Aorta (tissue), 5 donors: ENCODE measurements at regions not wholly inside any gene's neighbourhood (a gene's known extent, or its start where the extent isn't known, plus 50 kb on each side); places are given as distances from the start of the nearest gene placed in this dataset.

ENCODE experiments used
- ATAC-seq: fragments of 200-7000 bp; cut with Tn5 transposase; one replicate; pipeline ENCODE4 v1.9.1; 2022; ENCODE audit warnings: moderate library complexity; ENCODE audit not compliant: low FRiP score
- DNase-seq, 2 donors: peaks; one replicate each; pipeline ENCODE4 v3.0.0-alpha.2; 2020
- H3K27ac ChIP-seq, 2 donors: one replicate each; pipeline ENCODE4 v1.5.1; 2013; ENCODE audit warnings: low read length in 2 of 2, mild to moderate bottlenecking in 2 of 2, moderate library complexity in 2 of 2, control low read depth in 1 of 2, inconsistent platforms in 1 of 2, low read depth in 1 of 2
- H3K27me3 ChIP-seq, 2 donors: one replicate each; pipeline ENCODE4 v1.6.1; 2013; ENCODE audit warnings: control low read depth in 1 of 2, low read length in 1 of 2, mild to moderate bottlenecking in 1 of 2, moderate library complexity in 1 of 2; ENCODE audit not compliant: insufficient read depth in 2 of 2, control insufficient read depth in 1 of 2
- H3K36me3 ChIP-seq, 2 donors: one replicate each; pipeline ENCODE4 v1.6.1; 2013; ENCODE audit warnings: control low read depth in 1 of 2, low read length in 1 of 2, mild to moderate bottlenecking in 1 of 2; ENCODE audit not compliant: insufficient read depth in 2 of 2, control insufficient read depth in 1 of 2
- H3K4me1 ChIP-seq, 2 donors: one replicate each; pipeline ENCODE4 v1.6.1; 2013; ENCODE audit warnings: low read length in 2 of 2, control low read depth in 1 of 2, mild to moderate bottlenecking in 1 of 2, moderate library complexity in 1 of 2; ENCODE audit not compliant: insufficient read depth in 2 of 2, control insufficient read depth in 1 of 2
- H3K4me3 ChIP-seq, 2 donors: one replicate each; pipeline ENCODE4 v1.5.1; 2013; ENCODE audit warnings: low read length in 2 of 2, control low read depth in 1 of 2, mild to moderate bottlenecking in 1 of 2
- H3K9me3 ChIP-seq: one replicate; pipeline ENCODE4 v1.6.1; 2013; ENCODE audit warnings: mild to moderate bottlenecking, low read length; ENCODE audit not compliant: control insufficient read depth
- WGBS, 2 donors: extraction: QIAGEN DNeasy Blood & Tissue Kit; methylation state at CpG; one replicate each; pipeline ENCODE4 v1.1.7; 2013; 5-methylcytosine and 5-hydroxymethylcytosine counted together
- intact Hi-C, 2 donors: fragments of 100-400 bp; cut with DNase I; formaldehyde crosslinking; loops; one replicate each; pipeline versions ENCODE4 v1.14.2 to v1.15.0; 2022
- donor health status: healthy with polysubstance abuse.
- donor health status: Bipolar disorder and iron deficiency.
- donor health status: DM: no; HTN: no; CAD: no.
- donor health status: DM: no; HTN: no; CAD: no.
- donor health status: DM: yes; HTN: yes; CAD: no.

- H3K27ac ChIP-seq = peak overlapping the region; percentile 13 to 64
- intact Hi-C loops = no loop called here
These were observed 351.9 kb downstream of the NFIB start for GRCh38 chr9:13962006-13962405.

GRCh38 chr9:13960011-13960765 is 353.8 kb downstream of the NFIB start:
- 18 to 21% methylated on average over 11 of the region's 11 CpGs for WGBS, 2 donors
- ATAC-seq = no peak
- no peak overlapping the region for H3K4me3 ChIP-seq
- H3K36me3 ChIP-seq = no peaks in the 10 kb centered on the region
- H3K4me1 ChIP-seq = peaks cover 1 to 3% of the 10 kb centered on the region in 2 donors
- H3K27me3 ChIP-seq = no peaks in the 10 kb centered on the region
- intact Hi-C loops = no loop called here
- no peak for DNase-seq
- H3K9me3 ChIP-seq = no peaks in the 10 kb centered on the region
- H3K27ac ChIP-seq = no peak overlapping the region

More at GRCh38 chr9:13962006-13962405, 351.9 kb downstream of the NFIB start:
- Histone ChIP-seq H3K4me3 (no peak overlapping the region), H3K4me1 (peaks cover 1 to 3% of the 10 kb centered on the region in 2 donors), H3K27me3 (no peaks in the 10 kb centered on the region), H3K36me3 (no peaks in the 10 kb centered on the region), H3K9me3 (no peaks in the 10 kb centered on the region)
- ATAC-seq (peak; percentile 53), DNase-seq (peak in 1 of 2 donors; percentile 51)
- WGBS, 2 donors = 8 to 11% methylated on average over 6 of the region's 6 CpGs

GRCh38 chr9:13958672-13959071 is 355.3 kb downstream of the NFIB start:
- 62 to 71% methylated on average over 1 of the region's 1 CpG for WGBS, 2 donors
- intact Hi-C loops = loop anchor here in 1 of 2 donors (10.0 kb wide), 1 partner anchor 54 kb away; no protein-coding TSS in a partner anchor

GRCh38 chr9:13957089-13957488 is 356.9 kb downstream of the NFIB start:
- DNase-seq (no peak), ATAC-seq (no peak)
- Histone ChIP-seq H3K27ac (no peak overlapping the region), H3K36me3 (no peaks in the 10 kb centered on the region), H3K9me3 (no peaks in the 10 kb centered on the region), H3K27me3 (no peaks in the 10 kb centered on the region), H3K4me3 (peak overlapping the region in 1 of 2 donors; percentile 34), H3K4me1 (peaks cover 0 to 1% of the 10 kb centered on the region in 2 donors)
- 11 to 12% methylated on average over 2 of the region's 2 CpGs for WGBS, 2 donors
- intact Hi-C loops = loop anchor here in 1 of 2 donors (10.0 kb wide), 1 partner anchor 52 kb away; no protein-coding TSS in a partner anchor

More at GRCh38 chr9:13958672-13959071, 355.3 kb downstream of the NFIB start:
- ATAC-seq = no peak
- peaks cover 1 to 3% of the 10 kb centered on the region in 2 donors for H3K4me1 ChIP-seq
- H3K36me3 ChIP-seq = no peaks in the 10 kb centered on the region
- no peaks in the 10 kb centered on the region for H3K9me3 ChIP-seq
- no peaks in the 10 kb centered on the region for H3K27me3 ChIP-seq
- no peak overlapping the region for H3K27ac ChIP-seq
- DNase-seq = no peak
- no peak overlapping the region for H3K4me3 ChIP-seq

- ATAC-seq = no peak
- 81 to 86% methylated on average over 4 of the region's 4 CpGs for WGBS, 2 donors
- H3K27me3 ChIP-seq = no peaks in the 10 kb centered on the region
- intact Hi-C loops = loop anchor here in 1 of 2 donors (10.0 kb wide), 1 partner anchor 51 kb away; no protein-coding TSS in a partner anchor
- DNase-seq = no peak
- H3K9me3 ChIP-seq = no peaks in the 10 kb centered on the region
- H3K4me3 ChIP-seq = no peak overlapping the region
- no peaks in the 10 kb centered on the region for H3K36me3 ChIP-seq
- H3K4me1 ChIP-seq = peaks cover 0 to 1% of the 10 kb centered on the region in 2 donors
- H3K27ac ChIP-seq = no peak overlapping the region
These were observed 357.8 kb downstream of the NFIB start for GRCh38 chr9:13956107-13956506.

GRCh38 chr9:13952906-13953305 is 361.0 kb downstream of the NFIB start:
- no peaks in the 10 kb centered on the region for H3K9me3 ChIP-seq
- H3K4me3 ChIP-seq = no peak overlapping the region
- H3K36me3 ChIP-seq = no peaks in the 10 kb centered on the region
- 93 to 95% methylated on average over 6 of the region's 6 CpGs for WGBS, 2 donors
- ATAC-seq (no peak), DNase-seq (no peak)
- H3K4me1 ChIP-seq = no peaks in the 10 kb centered on the region
- intact Hi-C loops = loop anchor here in 1 of 2 donors (10.0 kb wide), 1 partner anchor 48 kb away; no protein-coding TSS in a partner anchor
- H3K27ac ChIP-seq = no peak overlapping the region
- no peaks in the 10 kb centered on the region for H3K27me3 ChIP-seq

GRCh38 chr9:13948037-13948436 is 365.9 kb downstream of the NFIB start:
- Histone ChIP-seq H3K4me3 (no peak overlapping the region), H3K36me3 (no peaks in the 10 kb centered on the region), H3K9me3 (no peaks in the 10 kb centered on the region), H3K4me1 (no peaks in the 10 kb centered on the region), H3K27ac (no peak overlapping the region), H3K27me3 (no peaks in the 10 kb centered on the region)
- DNase-seq (no peak), ATAC-seq (no peak)
- WGBS, 2 donors = 74 to 79% methylated on average over 4 of the region's 4 CpGs
- intact Hi-C loops = no loop called here

- H3K4me3 ChIP-seq = no peak overlapping the region
- ATAC-seq (no peak), DNase-seq (no peak)
- intact Hi-C loops = no loop called here
- H3K27ac ChIP-seq = no peak overlapping the region
- no peaks in the 10 kb centered on the region for H3K9me3 ChIP-seq
- no peaks in the 10 kb centered on the region for H3K36me3 ChIP-seq
- no peaks in the 10 kb centered on the region for H3K27me3 ChIP-seq
- H3K4me1 ChIP-seq = peaks cover 2 to 3% of the 10 kb centered on the region in 2 donors
These were observed 370.8 kb downstream of the NFIB start for GRCh38 chr9:13943176-13943575.

- Histone ChIP-seq H3K27ac (no peak overlapping the region), H3K36me3 (no peaks in the 10 kb centered on the region), H3K9me3 (no peaks in the 10 kb centered on the region), H3K4me1 (peaks cover 2 to 3% of the 10 kb centered on the region in 2 donors), H3K27me3 (no peaks in the 10 kb centered on the region), H3K4me3 (no peak overlapping the region)
- peak; percentile 72 for ATAC-seq
- no peak for DNase-seq
- intact Hi-C loops = no loop called here
- 55 to 60% methylated on average over 4 of the region's 4 CpGs for WGBS, 2 donors
These were observed 371.2 kb downstream of the NFIB start for GRCh38 chr9:13942695-13943094.
